ENCODE measurements at regions not wholly inside any gene's neighbourhood (a gene's known extent, or its start where the extent isn't known, plus 50 kb on each side); places are given as distances from the start of the nearest gene placed in this dataset.
"Not testable (repeated sequence)": the region's sequence is repeated elsewhere in the genome, so short reads cannot be mapped to it uniquely, and the experiment has no call there.

DNA sequence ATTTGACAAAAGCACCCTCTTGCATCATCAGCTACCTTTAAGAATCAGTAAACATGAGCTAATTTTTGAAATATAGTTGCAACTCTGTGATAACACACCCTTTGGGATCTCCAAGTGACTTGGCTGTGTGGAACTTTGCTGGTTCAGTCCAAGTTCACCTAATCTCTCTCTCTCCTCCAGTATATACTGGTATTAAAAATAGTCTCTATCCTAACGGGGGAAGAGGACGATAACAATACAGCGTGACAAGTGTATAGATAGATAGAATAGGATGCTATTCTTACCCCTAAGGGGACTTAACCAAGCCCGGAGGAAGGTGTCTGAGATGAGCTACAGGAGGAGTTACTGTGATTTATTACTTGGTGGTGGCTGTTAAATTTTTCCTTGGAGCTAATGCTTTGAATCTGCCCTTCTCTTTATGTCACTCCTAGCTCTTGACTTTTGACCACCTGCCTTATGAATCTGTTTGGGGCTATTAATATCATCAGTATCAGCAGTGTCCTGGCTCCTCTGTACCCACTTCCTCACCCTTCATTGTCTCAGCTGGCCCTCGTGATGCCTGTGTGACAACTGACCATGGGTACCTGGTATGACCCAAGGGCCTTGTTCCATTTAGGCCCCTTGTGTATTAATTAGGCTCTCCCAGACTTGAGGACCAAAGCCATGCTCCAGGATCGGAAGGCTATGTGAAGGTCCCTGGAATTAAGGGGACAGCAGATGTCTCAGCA lies 223.9 kb downstream of the SREK1 start:
- TF ChIP-seq, protein P1, sequence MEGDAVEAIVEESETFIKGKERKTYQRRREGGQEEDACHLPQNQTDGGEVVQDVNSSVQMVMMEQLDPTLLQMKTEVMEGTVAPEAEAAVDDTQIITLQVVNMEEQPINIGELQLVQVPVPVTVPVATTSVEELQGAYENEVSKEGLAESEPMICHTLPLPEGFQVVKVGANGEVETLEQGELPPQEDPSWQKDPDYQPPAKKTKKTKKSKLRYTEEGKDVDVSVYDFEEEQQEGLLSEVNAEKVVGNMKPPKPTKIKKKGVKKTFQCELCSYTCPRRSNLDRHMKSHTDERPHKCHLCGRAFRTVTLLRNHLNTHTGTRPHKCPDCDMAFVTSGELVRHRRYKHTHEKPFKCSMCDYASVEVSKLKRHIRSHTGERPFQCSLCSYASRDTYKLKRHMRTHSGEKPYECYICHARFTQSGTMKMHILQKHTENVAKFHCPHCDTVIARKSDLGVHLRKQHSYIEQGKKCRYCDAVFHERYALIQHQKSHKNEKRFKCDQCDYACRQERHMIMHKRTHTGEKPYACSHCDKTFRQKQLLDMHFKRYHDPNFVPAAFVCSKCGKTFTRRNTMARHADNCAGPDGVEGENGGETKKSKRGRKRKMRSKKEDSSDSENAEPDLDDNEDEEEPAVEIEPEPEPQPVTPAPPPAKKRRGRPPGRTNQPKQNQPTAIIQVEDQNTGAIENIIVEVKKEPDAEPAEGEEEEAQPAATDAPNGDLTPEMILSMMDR (conservative IDR thresholded peaks at IDR 0.05; ENCODE audit: low read depth, low read length), result no peak
- no peak overlapping the region for H3K4me3 ChIP-seq (ENCODE audit: low read length)
- DNase-seq (ENCODE audit: low read depth), result no peak

DNA sequence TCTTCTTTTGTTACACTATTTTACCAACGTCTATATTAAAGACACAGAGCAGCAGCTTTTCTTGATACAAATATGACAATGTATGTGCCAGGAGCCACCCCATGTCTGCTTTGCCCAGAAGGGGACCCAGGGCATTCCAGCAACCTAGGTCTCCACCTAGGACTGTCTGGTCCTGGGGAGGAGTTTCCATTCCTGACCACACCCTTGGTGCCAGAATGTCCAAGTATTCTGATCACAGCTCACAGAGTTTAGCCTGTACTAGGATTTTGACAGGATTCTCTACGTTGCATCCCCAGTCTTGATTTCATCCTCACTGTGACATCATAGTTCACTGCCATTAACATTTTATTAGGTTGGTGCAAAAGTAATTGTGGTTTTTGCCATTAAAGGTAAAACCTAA lies 224.7 kb downstream of the SREK1 start:
- H3K4me3 ChIP-seq (ENCODE audit: low read length), result no peak overlapping the region
- DNase-seq (ENCODE audit: low read depth), result no peak
- TF ChIP-seq, protein P1 (conservative IDR thresholded peaks at IDR 0.05; ENCODE audit: low read depth, low read length), result no peak

DNA sequence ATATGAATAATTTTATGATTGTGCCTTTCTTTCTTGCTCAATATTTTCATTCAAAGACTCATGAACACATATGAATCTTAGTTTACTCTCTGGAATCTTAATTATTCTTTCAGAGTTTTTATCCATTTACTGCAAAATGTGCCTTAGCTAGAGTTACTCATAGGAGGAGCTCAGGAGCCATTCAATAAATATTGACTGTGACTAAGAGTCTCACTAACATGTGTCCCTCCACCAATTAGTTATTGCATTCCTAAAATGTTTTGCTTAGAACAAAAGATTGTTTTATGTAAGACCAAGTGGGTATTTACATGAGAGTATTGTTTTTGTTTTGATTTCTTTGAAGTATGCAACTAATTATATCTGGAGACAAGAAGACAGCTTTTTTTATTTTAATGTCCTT lies 218.4 kb upstream of the MAST4 start:
- H3K4me3 ChIP-seq (ENCODE audit: low read length), result no peak overlapping the region
- no peak for DNase-seq (ENCODE audit: low read depth)
- TF ChIP-seq, protein P1 (conservative IDR thresholded peaks at IDR 0.05; ENCODE audit: low read depth, low read length), result no peak

DNA sequence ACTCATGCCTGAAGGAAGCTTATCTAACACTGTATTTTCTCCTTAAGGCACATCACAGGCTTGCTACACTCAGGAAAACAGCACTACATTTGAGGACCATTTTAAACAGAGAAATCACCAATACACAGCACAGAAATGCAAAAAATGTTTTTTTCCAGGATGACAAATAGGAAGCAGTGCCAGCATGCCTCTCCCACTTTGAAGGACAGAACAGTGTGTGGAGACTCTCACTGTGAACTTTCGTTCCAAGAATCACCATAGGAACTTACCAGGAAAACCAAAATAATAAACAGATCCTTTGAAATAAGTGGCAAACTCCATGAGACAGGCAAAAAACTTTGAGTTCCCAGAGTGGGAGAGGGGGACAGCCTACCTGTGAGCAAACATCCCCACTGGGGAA lies 217.8 kb upstream of the MAST4 start:
- TF ChIP-seq, protein P1 (conservative IDR thresholded peaks at IDR 0.05; ENCODE audit: low read depth, low read length), result no peak
- DNase-seq (ENCODE audit: low read depth), result no peak
- no peak overlapping the region for H3K4me3 ChIP-seq (ENCODE audit: low read length)

DNA sequence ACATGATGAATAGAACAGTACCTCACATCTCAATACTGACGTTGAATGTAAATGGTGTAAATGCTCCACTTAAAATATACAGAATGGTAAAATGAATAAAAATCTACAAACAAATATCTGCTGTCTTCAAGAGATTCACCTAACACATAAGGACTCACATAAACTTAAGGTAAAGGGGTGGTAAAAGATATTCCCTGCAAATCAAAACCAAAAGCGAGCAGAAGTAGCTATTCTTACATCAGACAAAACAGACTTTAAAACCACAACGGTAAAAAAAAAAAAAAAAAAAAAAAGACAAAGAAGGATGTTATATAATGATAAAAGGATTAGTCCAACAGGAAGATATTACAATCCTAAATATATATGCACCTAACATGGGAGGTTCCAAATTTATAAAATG lies 214.0 kb upstream of the MAST4 start:
- TF ChIP-seq, protein P1 (conservative IDR thresholded peaks at IDR 0.05; ENCODE audit: low read depth, low read length), result no peak
- DNase-seq (ENCODE audit: low read depth), result no peak
- H3K4me3 ChIP-seq (ENCODE audit: low read length), result no peak overlapping the region

DNA sequence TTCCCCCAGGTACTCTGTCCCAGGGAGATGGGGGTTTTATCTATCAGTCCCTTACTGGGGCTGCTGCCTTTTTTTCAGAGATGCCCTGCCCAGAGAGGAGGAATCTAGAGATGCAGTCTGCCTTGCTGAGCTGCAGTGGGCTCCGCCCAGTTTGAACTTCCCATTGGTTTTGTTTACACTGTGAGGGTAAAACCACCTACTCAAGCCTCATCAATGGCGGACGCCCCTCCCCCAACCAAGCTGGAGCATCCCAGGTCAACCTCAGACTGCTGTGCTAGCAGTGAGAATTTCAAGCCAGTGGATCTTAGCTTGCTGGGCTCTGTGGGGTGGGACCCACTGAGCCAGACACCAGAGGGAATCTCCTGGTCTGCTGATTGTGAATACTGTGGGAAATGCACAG lies 191.0 kb upstream of the MAST4 start:
- DNase-seq (ENCODE audit: low read depth); H3K4me3 ChIP-seq (ENCODE audit: low read length): not testable (repeated sequence)

DNA sequence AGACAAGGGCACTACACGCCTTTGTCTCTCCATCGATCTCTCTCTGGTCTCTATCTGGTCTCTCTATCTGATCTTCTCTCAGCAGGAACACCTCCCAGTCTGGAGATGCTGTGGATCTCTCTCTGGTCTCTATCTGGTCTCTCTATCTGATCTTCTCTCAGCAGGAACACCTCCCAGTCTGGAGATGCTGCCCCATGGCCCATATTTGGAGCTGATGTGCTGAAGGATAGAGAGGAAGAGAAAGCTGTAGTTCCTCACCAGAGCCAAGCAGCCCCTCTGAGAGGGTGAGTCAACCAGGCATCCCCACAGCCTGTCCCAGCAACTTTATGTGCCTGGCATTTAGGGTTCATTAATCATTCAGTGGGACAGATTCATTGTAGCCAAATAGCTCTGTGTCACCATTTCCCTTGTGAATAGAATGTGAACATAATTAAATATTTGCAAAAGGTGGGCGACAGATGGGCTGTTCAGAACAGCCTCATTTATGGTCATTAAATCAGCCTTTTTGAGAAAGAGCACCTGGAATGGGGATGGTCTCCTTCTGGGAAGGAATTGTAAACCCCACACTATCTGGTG lies 189.3 kb upstream of the MAST4 start:
- no peak overlapping the region for H3K4me3 ChIP-seq (ENCODE audit: low read length)
- TF ChIP-seq, protein P1 (conservative IDR thresholded peaks at IDR 0.05; ENCODE audit: low read depth, low read length), result no peak
- no peak for DNase-seq (ENCODE audit: low read depth)

Data from retinal pigment epithelial cell (primary cell).